Ishikawa (cell line): ENCODE measurements at regions not wholly inside any gene's neighbourhood (a gene's known extent, or its start where the extent isn't known, plus 50 kb on each side); places are given as distances from the start of the nearest gene placed in this dataset.

Experiments used
- CEBPB ChIP-seq: IDR thresholded peaks from 2 replicates; pipeline ENCODE4 v1.6.1; 2012
- CREB1 ChIP-seq: IDR thresholded peaks from 2 replicates; pipeline ENCODE4 v1.6.1; 2012; ENCODE audit warnings: low read depth
- EGR1 ChIP-seq: IDR thresholded peaks from 2 replicates; pipeline ENCODE4 v1.6.1; 2012
- EP300 ChIP-seq: IDR thresholded peaks from 2 replicates; pipeline ENCODE4 v1.6.1; 2012; ENCODE audit warnings: borderline replicate concordance
- FOXM1 ChIP-seq: IDR thresholded peaks from 2 replicates; pipeline ENCODE4 v1.6.1; 2012; ENCODE audit warnings: low read depth, borderline replicate concordance
- NFIC ChIP-seq: IDR thresholded peaks from 2 replicates; pipeline ENCODE4 v1.6.1; 2012
- RAD21 ChIP-seq: IDR thresholded peaks from 2 replicates; pipeline ENCODE4 v1.6.1; 2012; ENCODE audit warnings: low read depth
- TAF1 ChIP-seq: IDR thresholded peaks from 2 replicates; pipeline ENCODE4 v1.6.1; 2012; ENCODE audit warnings: low read depth, mild to moderate bottlenecking
- TCF12 ChIP-seq: IDR thresholded peaks from 2 replicates; pipeline ENCODE4 v1.6.1; 2012; ENCODE audit warnings: low read depth
- TEAD4 ChIP-seq: IDR thresholded peaks from 2 replicates; pipeline ENCODE4 v1.6.1; 2012
- YY1 ChIP-seq: IDR thresholded peaks from 2 replicates; pipeline ENCODE4 v1.6.1; 2012; ENCODE audit warnings: low read depth
- ZBTB7A ChIP-seq: IDR thresholded peaks from 2 replicates; pipeline ENCODE4 v1.6.1; 2012; ENCODE audit warnings: low read depth
- TF ChIP-seq, protein P1 (sequence below): IDR thresholded peaks from 2 replicates; pipeline ENCODE4 v1.6.1; 2012
- TF ChIP-seq, protein P2 (sequence below): IDR thresholded peaks from 2 replicates; pipeline ENCODE4 v1.6.1; 2012
- TF ChIP-seq, protein P3 (sequence below): IDR thresholded peaks from 2 replicates; pipeline ENCODE4 v1.6.1; 2012; ENCODE audit warnings: low read depth, mild to moderate bottlenecking

DNA sequence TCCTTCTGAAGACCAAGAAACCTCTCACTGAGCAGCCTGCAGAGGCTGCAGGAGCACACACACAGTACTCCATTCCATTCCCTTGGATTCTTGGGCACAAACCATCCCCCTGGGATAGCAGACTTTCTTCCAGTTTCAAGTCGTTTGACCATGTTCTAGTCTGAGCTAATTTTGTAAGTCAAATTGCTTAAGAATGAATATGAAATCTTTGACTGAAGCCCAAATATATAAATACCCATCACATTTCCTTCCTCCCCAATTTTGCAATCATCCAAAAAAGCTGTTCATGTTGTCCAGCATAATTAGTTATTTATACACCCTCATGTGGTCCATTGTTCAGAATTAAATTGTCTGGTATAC lies 231.2 kb upstream of the TPRG1 start:
- TF ChIP-seq TEAD4 = no peak
- no peak for TF ChIP-seq CEBPB
- TF ChIP-seq TCF12 = no peak
- no peak for TF ChIP-seq NFIC
- no peak for TF ChIP-seq CREB1
- TF ChIP-seq RAD21 = no peak
- TF ChIP-seq ZBTB7A = no peak
- no peak for TF ChIP-seq EGR1
- TF ChIP-seq, protein P1, sequence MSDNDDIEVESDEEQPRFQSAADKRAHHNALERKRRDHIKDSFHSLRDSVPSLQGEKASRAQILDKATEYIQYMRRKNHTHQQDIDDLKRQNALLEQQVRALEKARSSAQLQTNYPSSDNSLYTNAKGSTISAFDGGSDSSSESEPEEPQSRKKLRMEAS = no peak
- TF ChIP-seq, protein P2, sequence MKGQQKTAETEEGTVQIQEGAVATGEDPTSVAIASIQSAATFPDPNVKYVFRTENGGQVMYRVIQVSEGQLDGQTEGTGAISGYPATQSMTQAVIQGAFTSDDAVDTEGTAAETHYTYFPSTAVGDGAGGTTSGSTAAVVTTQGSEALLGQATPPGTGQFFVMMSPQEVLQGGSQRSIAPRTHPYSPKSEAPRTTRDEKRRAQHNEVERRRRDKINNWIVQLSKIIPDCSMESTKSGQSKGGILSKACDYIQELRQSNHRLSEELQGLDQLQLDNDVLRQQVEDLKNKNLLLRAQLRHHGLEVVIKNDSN = no peak
- no peak for TF ChIP-seq FOXM1
- no peak for TF ChIP-seq EP300
- no peak for TF ChIP-seq TAF1
- TF ChIP-seq, protein P3, sequence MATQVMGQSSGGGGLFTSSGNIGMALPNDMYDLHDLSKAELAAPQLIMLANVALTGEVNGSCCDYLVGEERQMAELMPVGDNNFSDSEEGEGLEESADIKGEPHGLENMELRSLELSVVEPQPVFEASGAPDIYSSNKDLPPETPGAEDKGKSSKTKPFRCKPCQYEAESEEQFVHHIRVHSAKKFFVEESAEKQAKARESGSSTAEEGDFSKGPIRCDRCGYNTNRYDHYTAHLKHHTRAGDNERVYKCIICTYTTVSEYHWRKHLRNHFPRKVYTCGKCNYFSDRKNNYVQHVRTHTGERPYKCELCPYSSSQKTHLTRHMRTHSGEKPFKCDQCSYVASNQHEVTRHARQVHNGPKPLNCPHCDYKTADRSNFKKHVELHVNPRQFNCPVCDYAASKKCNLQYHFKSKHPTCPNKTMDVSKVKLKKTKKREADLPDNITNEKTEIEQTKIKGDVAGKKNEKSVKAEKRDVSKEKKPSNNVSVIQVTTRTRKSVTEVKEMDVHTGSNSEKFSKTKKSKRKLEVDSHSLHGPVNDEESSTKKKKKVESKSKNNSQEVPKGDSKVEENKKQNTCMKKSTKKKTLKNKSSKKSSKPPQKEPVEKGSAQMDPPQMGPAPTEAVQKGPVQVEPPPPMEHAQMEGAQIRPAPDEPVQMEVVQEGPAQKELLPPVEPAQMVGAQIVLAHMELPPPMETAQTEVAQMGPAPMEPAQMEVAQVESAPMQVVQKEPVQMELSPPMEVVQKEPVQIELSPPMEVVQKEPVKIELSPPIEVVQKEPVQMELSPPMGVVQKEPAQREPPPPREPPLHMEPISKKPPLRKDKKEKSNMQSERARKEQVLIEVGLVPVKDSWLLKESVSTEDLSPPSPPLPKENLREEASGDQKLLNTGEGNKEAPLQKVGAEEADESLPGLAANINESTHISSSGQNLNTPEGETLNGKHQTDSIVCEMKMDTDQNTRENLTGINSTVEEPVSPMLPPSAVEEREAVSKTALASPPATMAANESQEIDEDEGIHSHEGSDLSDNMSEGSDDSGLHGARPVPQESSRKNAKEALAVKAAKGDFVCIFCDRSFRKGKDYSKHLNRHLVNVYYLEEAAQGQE = no peak
- TF ChIP-seq YY1 = no peak

DNA sequence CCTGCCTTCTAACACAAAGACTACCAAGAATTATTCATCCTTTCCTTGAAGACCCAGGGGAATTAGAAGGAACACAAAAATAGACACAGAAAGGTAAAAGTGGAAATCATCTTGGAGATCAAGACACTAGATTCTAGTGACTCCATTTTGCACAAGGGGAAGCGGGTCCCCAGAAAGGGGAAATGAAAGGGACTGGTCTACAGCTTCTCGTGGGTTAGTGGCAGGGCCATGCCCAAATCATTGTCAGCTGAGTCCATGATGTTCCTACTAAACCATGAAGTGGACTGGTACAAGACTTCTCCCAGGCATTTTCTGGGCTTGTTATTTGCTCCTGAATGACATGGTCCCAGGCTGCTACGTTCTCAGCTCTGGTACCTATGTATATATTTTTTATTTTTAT lies 230.7 kb upstream of the TPRG1 start:
- no peak for TF ChIP-seq CREB1
- TF ChIP-seq RAD21 = no peak
- TF ChIP-seq, protein P2 = no peak
- no peak for TF ChIP-seq TCF12
- no peak for TF ChIP-seq CEBPB
- no peak for TF ChIP-seq NFIC

DNA sequence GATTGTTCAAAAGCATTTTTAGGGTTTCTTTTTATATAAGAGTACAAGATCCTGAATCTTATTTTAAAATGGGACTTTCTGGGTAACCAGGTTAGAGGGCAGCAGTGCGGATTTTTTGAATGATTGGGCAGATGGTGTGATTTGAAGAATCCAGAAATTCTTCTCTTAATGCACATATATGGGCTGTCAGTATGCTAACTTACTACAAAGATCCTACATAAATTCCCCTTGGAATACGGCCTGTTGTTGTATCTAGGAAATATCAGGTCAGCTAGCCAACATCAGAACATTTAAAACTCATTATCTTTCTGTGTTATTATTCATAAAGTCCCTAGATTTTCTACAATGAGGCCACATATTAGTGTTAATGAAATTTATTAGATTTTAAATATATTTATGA lies 229.6 kb upstream of the TPRG1 start:
- no peak for TF ChIP-seq EGR1
- no peak for TF ChIP-seq TEAD4
- no peak for TF ChIP-seq CREB1
- TF ChIP-seq CEBPB = no peak
- TF ChIP-seq ZBTB7A = no peak
- no peak for TF ChIP-seq RAD21
- no peak for TF ChIP-seq TCF12
- TF ChIP-seq NFIC = no peak
- no peak for TF ChIP-seq TAF1
- no peak for TF ChIP-seq EP300
- TF ChIP-seq, protein P1 = no peak
- TF ChIP-seq FOXM1 = no peak
- TF ChIP-seq, protein P2 = no peak
- TF ChIP-seq, protein P3 = no peak

DNA sequence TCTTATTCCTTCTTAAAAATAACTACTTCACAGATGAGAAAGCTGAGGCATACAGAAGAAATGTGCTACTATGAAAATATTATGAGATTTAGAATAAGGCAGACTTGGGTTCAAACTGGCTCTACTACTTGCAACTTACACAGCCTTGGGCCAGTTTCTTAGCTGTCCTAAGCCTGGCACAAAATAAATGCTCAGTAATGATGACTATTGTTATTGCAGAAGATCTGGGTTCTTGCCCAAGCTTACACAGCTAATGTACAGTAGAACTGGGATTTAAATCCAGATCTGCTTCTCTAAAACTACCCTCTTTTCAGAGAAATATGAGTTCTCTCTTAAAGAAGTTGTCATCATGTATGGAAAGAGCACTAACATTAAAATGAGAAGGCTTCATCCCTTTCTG lies 228.2 kb upstream of the TPRG1 start:
- TF ChIP-seq CREB1 (no peak), TCF12 (no peak), RAD21 (no peak), EGR1 (no peak), ZBTB7A (no peak), CEBPB (no peak)
- TF ChIP-seq, protein P3 = no peak
